CD4-positive, alpha-beta T cell treated with Interferon alpha-2 for 1 hour (primary cell): ENCODE measurements at regions not wholly inside any gene's neighbourhood (a gene's known extent, or its start where the extent isn't known, plus 50 kb on each side); places are given as distances from the start of the nearest gene placed in this dataset.
A peak's percentile ranks its signal among the peaks of the same experiment; 100 is the strongest.

Experiments used
- DNase-seq, 2 donors: peaks; one replicate each; pipeline ENCODE4 v3.0.0-alpha.2; 2020 to 2022

- DNase-seq = no peak
These were observed 52.5 kb upstream of the C11orf58 start for GRCh38 chr11:16685914-16686313.

- DNase-seq = no peak
These were observed 59.9 kb upstream of the C11orf58 start for GRCh38 chr11:16678466-16679116.

GRCh38 chr11:16669799-16670415 is 68.5 kb upstream of the C11orf58 start:
- DNase-seq = no peak

GRCh38 chr11:16632295-16633200 is 105.9 kb upstream of the C11orf58 start:
- DNase-seq = no peak

- DNase-seq = no peak
These were observed 107.8 kb upstream of the C11orf58 start for GRCh38 chr11:16630651-16631050.

GRCh38 chr11:16618431-16618830 is 120.0 kb upstream of the C11orf58 start:
- no peak for DNase-seq

GRCh38 chr11:16615480-16615879 is 123.0 kb upstream of the C11orf58 start:
- no peak for DNase-seq

GRCh38 chr11:16613512-16614381 is 124.7 kb upstream of the C11orf58 start:
- peak; percentile 45 to 57 for DNase-seq

GRCh38 chr11:16613262-16613511 is 125.3 kb upstream of the C11orf58 start:
- DNase-seq = no peak

GRCh38 chr11:16612566-16613261 is 125.7 kb upstream of the C11orf58 start:
- no peak for DNase-seq

GRCh38 chr11:16611926-16612565 is 126.4 kb upstream of the C11orf58 start:
- DNase-seq = no peak

GRCh38 chr11:16611401-16611921 is 127.0 kb upstream of the C11orf58 start:
- no peak for DNase-seq

GRCh38 chr11:16610738-16611388 is 127.6 kb upstream of the C11orf58 start:
- no peak for DNase-seq

GRCh38 chr11:16610213-16610737 is 128.2 kb upstream of the C11orf58 start:
- no peak for DNase-seq

GRCh38 chr11:16609769-16610168 is 128.7 kb upstream of the C11orf58 start:
- no peak for DNase-seq

- DNase-seq = no peak
These were observed 130.5 kb upstream of the C11orf58 start for GRCh38 chr11:16607675-16608644.

- no peak for DNase-seq
These were observed 131.4 kb upstream of the C11orf58 start for GRCh38 chr11:16606784-16607674.
